Islet of Langerhans (tissue), 1 donor: ENCODE measurements at regions not wholly inside any gene's neighbourhood (a gene's known extent, or its start where the extent isn't known, plus 50 kb on each side); places are given as distances from the start of the nearest gene placed in this dataset.
"Not testable (repeated sequence)": the region's sequence is repeated elsewhere in the genome, so short reads cannot be mapped to it uniquely, and the experiment has no call there.

Experiments
- FAIRE-seq: peaks from one replicate; lab custom pipeline; 2011; peaks lifted over from hg19 to GRCh38; lab: Jason Lieb, UNC

DNA sequence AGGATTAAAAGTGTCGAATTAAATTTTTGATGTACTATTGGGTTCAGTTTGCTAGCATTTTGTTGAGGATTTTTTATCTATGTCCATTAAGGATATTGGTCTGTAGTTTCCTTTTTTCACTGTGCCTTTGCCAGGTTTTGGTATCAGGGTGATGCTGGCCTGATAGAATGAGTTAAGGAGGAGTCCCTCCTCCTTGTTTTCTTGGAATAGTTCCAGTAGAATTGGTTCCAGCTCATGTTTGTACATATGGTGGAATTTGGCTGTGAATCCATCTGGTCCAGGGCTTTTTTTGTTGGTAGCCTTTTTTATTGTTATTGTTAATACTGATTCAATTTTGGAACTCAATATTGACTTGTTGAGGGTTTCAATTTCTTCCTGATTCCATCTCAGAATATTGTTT is 141.8 kb downstream of the SIM1 start:
- FAIRE-seq, result no peak

DNA sequence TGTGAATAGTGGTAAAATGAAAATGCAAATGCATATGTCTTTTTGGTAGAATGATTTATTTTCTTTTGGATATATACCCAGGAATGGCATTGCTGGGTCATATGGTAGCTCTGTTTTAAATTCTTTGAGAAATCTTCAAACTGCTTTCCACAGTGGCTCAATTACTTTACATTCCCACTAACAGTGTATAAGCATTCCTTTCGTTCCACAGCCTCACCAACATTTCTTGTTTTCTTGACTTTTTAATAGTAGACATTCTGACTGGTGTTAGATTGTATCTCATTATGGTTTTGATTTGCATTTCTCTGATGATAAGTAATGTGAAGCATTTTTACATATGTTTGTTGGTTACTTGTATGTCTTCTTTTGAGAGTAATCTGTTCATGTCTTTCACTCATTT is 144.0 kb downstream of the SIM1 start:
- no peak for FAIRE-seq

DNA sequence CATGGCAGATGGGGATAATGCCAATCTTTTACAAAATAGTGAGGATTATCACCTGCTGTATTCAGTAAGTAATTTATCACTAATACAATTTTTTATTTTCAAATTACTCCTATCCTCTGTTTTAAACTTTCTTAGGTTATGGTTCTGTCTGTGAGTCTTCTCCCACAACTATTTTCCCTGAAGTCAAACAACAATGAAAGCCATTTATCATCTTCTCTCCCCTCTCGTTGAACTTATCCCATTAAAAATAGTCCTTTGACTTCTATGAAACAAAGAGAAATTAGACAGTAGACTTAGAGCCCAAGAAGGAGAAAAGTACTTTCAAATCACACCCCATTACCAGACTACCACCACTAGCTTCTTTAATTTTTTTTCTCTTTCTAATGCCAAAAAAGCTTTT is 147.7 kb downstream of the SIM1 start:
- no peak for FAIRE-seq

DNA sequence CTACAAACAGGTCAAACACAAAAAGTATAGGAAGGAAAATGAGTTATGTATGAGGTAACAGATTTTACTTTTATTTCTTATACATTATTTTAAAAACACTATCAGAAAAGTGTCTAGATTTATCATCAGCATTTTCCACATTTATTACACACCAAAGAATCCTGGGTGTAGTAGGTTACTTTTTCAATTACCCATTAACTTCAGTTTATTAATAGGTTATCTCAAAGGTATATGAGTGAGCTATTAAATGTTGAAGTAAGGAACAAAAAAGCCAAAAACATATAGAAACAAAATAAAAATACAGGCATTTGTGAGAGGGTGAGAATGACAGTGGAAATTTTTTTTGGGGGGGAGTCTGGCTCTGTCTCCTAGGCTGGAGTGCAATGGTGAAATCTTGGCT is 150.5 kb downstream of the SIM1 start:
- FAIRE-seq, result no peak

DNA sequence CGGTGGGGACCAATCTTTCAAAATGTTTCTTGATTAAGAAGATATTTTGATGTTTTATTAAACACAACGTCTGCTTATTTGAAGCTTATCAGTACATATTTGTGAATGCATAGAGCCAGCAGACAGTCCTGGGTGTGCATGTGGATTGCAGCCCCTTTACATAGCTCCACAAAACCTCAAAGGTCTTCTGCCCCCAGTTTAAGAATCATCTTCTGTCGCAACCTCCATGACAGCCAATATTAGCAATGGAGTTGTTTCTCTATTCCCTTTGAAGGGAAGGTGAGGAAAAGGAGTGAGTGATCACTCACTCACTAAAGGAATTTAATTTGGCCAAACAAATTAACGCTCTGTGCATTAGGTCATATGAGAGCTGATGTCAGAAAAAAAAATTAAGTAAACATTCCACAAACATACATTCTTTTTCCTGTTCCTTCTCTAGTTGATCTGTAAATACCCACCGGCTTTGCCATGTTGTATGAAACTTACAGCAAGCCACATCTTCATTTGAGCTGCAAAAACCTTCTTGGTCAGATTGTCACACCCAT is 152.9 kb downstream of the SIM1 start:
- FAIRE-seq, result no peak

DNA sequence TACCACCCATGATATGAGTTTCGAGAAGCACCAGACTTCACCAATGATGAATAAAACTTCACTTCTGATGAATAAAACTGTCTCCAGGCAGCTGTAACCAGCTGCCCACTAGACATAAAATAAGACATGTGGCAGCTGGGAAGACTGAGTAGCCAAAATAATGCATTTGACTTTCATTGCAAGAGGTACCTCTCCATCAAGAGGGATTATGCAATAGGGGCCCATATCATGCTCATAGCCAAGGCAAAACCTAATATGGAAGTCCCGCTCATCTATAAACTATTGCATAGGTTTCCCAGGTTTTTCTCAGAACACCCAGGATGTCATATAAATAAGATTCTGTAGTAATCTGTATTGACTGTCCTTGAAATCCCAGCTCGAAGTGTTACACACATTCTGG is 155.5 kb downstream of the SIM1 start:
- FAIRE-seq, result no peak

DNA sequence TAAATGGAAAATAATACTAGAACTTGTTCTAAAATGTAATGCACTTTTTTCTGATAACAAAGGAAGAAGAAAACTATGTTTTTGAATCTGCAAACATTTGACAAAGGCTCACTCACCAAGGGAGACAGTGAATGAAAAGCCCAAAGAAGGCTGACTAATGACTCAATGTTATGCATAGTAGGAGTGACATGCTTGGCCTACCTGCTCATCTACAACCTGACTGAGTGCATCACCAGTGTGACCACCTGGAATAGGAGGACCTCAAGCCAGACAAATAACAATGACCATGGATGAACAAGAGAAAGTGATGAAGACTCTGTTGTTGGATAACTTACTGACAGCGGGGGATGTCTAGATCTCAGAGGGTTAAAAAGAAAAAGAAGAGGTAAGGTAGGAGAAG is 157.2 kb downstream of the SIM1 start:
- FAIRE-seq, result no peak

DNA sequence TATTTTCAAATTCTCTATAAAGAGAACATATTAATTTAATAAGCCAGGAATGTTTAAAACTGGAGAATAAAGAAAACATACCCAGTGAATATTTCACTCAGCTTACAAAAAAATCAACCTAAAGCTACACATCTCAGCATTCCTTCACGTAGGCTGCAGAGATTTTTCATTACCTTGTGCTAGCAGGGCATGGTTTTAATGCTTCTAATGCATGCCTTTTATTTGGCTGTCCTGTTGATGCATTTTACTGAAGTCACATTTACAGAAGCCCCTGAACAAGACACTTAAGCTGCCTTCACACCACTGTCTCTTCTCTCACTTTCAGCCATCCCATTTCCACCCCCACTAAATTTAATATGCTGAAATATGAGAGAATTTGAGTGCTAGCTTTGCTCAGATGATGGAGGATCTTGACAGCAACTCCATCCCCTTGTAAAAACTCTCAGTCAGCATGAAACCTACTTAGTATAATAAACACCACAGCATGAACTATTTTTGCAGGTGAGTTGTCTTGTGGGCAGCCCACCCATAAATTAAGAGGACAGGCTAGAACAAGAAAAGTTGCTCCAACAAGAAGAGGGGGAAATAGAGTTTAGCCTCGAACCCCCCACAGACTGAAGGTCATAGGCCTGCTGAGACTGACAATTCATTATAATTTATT is 159.4 kb downstream of the SIM1 start:
- no peak for FAIRE-seq

DNA sequence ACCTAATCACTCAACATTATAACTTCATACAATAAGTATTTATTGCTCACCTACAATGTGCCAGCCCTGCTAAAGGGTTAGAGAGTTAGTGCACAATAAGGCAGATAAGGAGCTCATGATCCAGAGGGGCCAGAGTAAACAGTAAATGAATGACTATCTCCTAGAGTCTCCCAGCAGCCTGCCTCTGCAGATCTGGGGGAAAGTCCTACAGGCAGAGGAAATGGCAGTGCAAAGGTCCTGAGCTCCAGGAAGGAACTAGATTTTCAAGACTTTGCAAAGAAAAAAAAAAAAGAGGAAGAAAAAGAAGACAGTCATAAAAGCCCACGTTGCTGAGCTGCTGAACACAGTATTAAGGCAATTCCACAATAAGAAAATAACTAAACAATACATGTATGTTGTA is 160.1 kb downstream of the SIM1 start:
- FAIRE-seq, result no peak

DNA sequence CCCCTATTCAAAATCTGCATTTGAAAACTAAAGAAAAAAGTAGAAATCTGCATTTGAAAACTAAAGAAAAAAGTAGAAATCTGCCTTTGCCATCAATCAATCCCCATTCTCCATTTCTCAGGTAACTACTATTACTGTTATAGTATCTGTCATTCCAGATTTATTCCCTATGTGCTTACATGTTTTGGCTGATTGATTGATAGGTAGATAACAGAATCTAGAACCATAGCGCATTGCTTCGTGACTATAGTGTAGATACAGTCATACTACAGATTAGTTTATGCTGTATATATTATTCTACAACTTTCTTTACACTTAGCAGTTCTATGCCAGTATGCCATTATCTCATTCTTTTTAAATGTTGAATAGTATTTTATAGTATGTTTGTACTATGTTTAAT is 163.0 kb downstream of the SIM1 start:
- FAIRE-seq, result no peak

DNA sequence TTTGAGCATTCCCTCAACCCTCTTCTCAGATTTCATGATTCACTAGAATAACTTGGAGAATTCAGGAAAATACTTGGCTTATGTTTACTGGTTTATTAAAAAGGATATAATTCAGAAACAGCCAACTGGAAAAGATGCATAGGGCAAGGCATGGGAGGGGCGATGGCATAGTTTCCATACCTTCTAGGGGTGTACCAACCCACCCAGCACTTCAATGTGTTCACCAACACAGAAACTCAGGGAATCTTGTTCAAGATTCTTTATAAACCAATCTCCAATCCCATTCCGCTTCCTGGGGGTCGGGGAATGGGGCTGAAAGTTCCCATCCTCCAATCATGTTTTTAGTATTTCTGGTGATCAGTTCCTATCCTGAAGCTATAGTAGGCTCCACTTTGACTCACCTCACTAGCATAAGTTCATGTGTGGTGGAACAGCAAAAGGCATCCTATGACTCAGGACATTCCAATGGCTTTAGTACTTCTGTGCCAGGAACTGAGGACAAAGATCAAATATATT is 164.4 kb downstream of the SIM1 start:
- no peak for FAIRE-seq

DNA sequence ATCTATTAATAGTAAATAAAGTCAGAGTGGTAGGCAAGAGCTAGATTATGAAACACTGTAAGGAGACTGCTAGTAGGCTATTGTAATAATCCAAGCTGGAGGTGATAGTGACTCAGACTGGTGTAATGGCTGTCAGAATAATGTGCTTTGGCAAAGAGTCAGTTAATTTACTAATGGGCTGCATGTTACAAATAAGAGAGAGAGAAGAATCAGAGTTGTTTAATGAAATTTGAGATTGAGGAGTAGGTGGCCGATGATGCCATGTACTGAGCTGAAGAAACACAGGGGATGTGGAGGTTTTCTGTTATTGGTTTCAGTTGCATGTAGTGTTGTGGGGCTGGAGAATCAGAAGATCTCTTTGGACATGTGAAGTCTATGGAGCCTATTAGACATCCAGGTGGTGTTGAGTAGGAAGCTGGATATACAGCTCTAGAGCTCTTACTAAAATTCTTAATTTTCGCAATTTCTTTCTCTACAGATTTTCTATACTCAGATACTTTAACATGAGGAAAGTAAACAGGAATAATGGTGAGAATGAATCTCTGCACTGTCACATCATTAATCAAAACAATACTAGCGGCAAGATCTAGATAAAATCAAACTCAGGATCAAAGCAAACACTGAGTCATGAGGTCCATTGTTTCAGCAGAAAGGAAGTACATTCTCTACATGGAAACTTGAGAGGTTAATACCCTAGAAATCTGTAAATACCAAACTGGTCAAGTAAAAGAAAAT is 167.7 kb downstream of the SIM1 start:
- peak; percentile 98 for FAIRE-seq

DNA sequence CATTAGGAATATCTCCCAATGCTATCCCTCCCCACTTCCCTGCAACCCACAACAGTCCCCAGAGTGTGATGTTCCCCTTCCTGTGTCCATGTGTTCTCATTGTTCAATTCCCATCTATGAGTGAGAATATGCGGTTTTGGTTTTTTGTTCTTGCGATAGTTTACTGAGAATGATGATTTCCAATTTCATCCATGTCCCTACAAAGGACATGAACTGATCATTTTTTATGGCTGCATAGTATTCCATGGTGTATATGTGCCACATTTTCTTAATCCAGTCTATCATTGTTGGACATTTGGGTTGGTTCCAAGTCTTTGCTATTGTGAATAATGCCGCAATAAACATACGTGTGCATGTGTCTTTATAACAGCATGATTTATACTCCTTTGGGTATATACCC is 169.5 kb downstream of the SIM1 start:
- FAIRE-seq, result not testable (repeated sequence)

DNA sequence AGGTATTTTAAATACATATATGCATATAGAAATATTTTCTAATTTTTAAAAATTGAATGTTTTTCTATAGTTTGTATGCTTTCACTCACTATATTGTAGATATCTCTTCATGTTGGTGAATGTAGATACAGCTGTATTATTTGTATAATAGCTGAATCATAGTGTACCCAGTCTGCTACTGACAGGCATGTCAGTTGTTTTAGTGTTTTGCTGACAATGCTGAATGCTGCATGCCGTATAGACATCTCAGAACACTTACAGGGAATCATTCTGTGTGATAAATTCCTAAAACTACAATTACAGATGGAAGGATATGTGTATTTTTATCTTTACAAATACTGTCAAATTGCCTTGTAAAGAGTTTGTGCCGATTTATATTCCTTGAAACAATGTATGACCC is 175.4 kb downstream of the SIM1 start:
- no peak for FAIRE-seq

DNA sequence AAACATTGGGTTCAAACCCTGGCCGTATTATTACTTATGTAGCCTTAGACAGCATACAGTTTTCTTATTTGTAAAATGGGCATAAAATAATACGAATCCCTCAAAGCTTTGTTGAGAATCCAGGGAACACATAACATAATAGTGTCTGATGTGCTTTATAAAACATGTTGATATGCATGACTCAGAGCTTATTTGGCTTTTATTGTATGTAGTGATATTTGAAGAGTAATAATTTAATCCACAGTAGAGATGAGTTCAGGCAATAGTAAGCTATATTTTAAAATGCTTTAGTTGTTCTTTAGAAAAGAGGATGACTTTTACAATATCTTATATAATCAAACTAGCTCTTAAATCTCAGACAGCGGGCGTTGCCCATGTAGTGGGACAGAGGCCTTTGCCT is 176.4 kb downstream of the SIM1 start:
- FAIRE-seq, result peak; percentile 27

DNA sequence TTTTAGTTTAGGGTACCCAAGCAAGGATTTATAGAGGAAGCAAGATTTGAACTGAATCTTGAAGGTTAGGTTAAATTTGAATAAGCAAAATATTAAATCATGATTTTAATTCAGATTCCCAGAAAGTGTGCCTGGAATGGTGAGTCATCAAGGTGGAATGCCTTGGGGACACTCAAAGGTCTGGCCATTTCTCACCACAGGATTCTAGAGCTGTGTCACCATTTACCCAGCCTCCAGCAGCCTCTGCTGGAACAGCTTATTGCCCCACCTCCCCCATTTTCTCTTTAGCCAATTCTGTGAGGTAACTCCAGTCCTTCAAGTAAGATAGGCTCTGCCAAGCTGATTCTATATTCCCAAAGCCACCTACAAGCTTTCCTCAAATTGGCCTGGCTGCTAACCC is 181.4 kb downstream of the SIM1 start:
- no peak for FAIRE-seq

DNA sequence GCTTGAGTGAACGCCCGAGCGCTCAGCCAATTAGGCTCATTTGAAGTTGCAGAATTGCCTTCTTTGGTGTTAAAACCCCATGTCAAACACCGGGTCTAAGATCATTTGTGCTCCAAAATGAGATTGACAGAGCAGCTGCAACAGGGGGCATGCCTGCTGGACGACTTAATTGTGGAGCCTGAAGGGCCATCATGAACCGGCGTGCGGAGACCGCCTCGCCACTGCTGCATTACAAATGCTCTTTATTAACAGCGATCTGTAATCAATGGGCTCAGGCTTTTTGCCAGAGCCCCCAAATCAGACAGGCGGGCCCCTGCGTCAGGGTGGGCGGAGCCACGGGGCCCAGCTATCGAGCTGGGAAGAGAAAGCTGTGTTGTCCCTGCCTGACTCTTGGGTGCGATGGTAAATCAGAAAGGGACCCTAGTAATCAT is 183.2 kb downstream of the SIM1 start:
- FAIRE-seq, result no peak

DNA sequence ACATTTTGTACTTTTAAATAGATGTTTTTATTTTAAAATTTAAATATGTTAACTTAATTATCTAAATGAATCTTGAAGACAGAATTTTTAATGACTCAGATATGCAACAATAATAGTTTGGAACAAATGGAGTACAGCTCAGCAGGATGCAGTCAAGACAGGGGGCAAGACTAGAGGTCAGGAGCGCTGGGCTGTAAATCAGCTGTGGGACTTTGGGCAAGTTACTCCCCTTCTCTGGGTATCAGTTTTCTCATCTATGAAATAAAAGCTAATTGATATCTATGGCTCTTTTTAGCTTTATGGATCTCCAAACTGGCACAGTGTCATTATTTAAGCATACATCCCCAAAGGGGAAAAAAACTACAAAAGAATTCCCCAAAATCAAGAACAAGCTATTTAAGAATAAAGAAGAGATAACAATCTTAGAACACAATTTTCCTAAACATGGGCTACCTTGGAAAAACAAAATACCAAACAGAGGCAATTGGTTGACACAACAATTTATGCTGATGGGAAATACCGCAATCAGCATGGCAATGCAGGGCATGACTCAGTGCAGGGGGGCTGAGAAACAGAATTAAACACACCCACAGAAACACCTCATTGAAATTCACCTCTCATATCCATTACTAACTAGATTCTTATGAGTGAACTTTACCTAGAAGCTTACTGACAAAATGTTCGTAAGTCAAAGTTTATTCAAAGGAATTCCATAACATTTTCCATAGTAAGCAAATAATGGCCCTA is 188.2 kb downstream of the SIM1 start:
- no peak for FAIRE-seq

DNA sequence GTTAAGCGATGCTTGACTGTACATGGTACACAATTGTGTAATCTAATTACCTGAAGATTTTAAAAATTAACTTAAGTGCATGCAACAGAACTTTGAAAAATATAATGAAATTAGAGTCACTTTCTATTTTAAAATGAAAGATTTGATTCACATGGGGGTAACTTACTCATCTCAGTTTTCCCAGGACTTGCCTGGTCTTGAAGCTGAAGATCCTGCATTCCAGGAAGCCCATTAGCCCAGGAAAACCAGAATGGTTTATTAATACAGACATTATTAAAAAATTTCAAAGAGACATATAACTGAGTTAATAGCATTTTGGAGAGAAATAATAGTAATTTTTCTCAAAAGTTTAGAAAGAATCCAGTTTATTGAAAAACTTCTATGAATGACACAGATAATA is 190.6 kb downstream of the SIM1 start:
- no peak for FAIRE-seq

DNA sequence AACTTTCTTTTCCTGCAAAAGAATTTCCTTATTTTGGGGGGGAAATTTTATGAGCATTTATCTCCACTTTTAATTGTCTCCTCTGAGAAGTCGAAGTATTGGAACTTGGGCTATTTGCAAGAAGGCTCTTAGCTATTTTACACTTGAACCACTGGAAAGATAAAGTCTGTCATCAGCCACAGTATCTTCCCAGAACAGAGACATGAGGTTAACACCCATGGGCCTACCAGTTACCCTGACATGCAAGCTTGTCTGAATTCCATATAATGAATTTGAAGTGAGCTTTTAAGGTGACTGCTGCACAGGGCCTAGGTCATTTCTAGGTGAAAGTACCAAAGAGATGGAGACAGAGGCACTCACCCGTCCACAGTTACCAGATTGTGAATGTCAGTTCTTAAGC is 193.1 kb downstream of the SIM1 start:
- no peak for FAIRE-seq

DNA sequence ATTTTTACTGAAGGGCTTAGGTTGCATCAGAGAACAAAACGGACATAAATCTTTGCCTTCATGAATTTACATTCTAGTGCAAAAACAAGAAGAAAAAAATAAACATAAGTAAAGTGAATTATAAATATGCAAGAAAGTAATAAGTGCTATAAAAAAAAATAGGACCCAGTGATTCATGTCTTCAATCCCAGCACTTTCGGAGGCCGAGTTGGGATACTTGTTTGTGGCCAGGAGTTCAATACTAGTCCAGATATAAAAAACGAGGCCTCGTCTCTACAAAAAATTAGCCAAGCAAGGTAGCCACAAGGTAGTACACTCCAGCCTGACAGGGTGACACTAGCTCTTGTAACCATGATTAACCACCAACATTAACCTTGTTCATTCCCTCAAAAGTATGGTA is 193.5 kb downstream of the SIM1 start:
- FAIRE-seq, result no peak

DNA sequence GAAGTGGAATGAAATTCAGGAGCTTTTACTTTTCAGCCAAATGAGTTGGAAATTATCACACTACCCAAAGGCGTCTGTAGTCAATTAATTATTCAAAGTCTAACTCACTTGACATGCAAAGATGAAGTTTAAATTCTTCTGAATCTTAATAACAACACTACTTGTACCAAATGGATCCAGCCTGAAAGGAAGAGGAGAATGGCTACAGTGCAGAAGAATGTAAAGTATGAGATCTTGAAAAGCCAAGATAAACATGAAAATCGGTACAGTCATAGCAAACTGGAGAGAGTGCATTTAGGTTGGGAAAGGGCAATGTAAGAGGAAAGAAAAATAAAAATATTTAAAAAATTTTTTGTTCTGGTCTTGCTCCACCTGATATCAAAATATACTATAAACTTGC is 195.5 kb downstream of the SIM1 start:
- no peak for FAIRE-seq

DNA sequence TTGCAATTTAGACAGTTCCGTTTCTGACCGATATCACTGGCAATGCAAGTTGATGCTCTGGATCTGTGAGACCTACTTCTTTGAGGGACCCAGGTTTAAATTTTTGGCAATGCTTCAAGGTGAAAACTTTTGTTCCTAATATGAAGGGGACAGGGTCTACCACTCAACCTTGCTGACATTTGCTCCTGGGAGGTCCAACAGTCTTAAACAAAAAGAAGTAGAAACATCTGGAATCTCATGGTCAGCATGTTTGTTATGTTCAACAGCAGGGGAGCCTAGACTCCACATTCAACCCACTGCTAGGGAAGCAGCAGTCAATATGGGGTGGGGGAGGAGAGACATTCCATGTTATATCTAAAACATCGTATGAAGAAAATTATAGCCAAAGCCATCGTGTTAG is 196.4 kb downstream of the SIM1 start:
- FAIRE-seq, result no peak
